22Rv1 (cell line): ENCODE measurements at regions not wholly inside any gene's neighbourhood (a gene's known extent, or its start where the extent isn't known, plus 50 kb on each side); places are given as distances from the start of the nearest gene placed in this dataset.

Source experiments
- H3K27ac ChIP-seq: fragments of 450-650 bp; 2 replicates; pipeline ENCODE4 v1.5.1; 2017
- ZFX ChIP-seq: fragments of 450-650 bp; IDR thresholded peaks from 2 replicates; pipeline ENCODE4 v1.6.1; 2017; ENCODE audit warnings: antibody characterized with exemption, borderline replicate concordance
- TF ChIP-seq, protein P1 (sequence below): fragments of 450-650 bp; IDR thresholded peaks from 2 replicates; pipeline ENCODE4 v1.5.1; 2017; ENCODE audit warnings: mild to moderate bottlenecking

DNA sequence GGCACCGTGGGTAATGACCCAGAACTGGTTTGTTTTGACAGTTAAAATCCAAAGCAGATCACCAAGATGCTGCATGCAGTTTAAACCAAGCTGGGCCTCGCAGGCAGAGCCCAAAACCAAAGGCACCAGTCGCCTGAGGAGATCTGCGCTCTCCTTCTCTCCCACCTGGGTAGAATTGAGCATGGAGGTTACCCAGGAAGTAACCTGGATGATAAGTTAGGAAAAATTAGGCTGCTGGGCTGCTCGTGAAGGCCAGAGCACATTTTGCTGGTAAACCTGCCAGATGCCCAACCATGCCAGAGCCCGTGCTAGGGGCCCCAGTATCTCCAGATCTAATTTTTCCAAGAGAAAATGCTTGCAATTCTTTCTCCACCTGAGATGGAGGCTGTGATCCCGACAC lies 388.3 kb upstream of the MGMT start:
- H3K27ac ChIP-seq = no peak overlapping the region
- TF ChIP-seq, protein P1, sequence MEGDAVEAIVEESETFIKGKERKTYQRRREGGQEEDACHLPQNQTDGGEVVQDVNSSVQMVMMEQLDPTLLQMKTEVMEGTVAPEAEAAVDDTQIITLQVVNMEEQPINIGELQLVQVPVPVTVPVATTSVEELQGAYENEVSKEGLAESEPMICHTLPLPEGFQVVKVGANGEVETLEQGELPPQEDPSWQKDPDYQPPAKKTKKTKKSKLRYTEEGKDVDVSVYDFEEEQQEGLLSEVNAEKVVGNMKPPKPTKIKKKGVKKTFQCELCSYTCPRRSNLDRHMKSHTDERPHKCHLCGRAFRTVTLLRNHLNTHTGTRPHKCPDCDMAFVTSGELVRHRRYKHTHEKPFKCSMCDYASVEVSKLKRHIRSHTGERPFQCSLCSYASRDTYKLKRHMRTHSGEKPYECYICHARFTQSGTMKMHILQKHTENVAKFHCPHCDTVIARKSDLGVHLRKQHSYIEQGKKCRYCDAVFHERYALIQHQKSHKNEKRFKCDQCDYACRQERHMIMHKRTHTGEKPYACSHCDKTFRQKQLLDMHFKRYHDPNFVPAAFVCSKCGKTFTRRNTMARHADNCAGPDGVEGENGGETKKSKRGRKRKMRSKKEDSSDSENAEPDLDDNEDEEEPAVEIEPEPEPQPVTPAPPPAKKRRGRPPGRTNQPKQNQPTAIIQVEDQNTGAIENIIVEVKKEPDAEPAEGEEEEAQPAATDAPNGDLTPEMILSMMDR = no peak
- no peak for TF ChIP-seq ZFX

DNA sequence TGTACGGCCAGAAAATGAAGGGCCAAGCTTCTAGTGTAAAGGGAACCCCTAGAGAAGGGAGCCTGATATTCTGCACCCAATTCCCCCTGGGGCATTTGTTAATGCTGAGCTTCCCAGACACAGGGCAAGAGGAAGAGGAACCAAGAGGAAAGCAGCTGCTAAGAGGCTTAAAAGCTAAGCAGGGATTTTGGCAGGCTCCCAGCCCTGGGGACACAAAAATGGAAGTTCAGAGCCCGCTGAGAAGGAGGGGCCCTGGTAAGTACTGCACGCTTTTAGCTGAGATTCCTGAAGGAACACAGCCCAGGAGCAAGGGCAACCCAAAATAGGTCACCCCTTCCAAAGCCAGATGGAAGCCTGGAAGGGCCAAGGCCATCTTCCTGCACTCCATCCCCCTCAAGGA lies 387.3 kb upstream of the MGMT start:
- no peak overlapping the region for H3K27ac ChIP-seq
- no peak for TF ChIP-seq ZFX

DNA sequence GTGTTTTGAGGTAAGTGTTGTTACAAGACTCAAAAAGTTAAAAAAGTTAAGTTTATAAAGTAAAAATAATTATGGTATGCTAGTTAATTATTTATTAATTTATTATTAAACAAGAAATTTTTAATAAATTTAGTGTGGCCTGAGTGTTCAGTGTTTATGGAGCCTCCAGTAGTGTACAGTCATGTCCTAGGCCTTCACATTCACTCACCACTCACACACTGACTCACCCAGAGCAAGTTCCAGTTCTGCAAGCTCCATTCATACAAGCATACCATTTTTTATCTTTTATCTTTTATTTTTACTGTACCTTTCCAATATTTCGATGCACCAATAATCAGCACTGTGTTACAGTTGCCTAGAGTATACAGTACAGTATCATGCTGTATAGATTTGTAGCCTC lies 381.2 kb upstream of the MGMT start:
- H3K27ac ChIP-seq = no peak overlapping the region
- TF ChIP-seq, protein P1 = no peak
- TF ChIP-seq ZFX = no peak

- no peak for TF ChIP-seq ZFX
- TF ChIP-seq, protein P1 = no peak
- H3K27ac ChIP-seq = no peak overlapping the region
These were observed 377.7 kb upstream of the MGMT start for GRCh38 chr10:129089341-129089740.

GRCh38 chr10:129090165-129090564 lies 376.9 kb upstream of the MGMT start:
- H3K27ac ChIP-seq = no peak overlapping the region
- no peak for TF ChIP-seq ZFX
- TF ChIP-seq, protein P1 = no peak

DNA sequence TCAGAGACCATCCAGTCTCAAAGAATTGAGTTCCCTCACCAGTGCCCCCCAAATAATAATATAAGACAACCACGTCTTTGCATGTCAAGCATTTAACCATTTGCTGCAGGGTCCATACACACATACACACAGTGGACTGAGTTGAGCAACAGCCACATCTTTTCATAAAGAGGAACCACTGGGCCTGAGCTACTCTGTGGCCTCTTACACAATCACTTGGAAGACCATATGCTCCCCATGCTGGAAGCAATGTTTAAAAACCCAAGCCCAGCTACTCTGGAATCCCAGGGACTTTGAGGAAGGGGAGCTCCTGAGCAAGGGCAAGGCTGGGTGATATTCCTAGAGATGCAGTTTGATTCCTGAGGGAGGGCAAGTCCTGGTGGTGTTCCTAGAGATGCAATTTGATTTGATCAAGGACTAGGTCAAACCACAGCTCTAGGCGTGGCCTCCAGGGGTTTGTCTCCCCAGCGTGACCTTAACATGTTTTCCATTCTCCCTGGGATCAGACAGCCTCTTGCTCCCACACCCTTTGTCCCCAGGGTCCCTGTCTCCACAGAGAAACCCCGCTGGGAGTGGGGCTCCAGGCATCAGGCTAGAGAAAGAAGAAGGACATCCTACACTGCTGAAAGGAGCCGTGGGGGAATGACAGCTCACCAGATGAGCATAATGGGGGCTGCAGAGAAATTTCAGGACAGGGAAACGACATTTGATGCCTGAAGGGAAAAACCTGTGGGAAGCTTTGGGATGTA lies 376.2 kb upstream of the MGMT start:
- TF ChIP-seq, protein P1 = no peak
- TF ChIP-seq ZFX = no peak
- H3K27ac ChIP-seq = no peak overlapping the region

GRCh38 chr10:129093641-129094040 lies 373.4 kb upstream of the MGMT start:
- no peak overlapping the region for H3K27ac ChIP-seq
- TF ChIP-seq ZFX = no peak
- TF ChIP-seq, protein P1 = no peak

GRCh38 chr10:129094233-129094632 lies 372.8 kb upstream of the MGMT start:
- H3K27ac ChIP-seq = no peak overlapping the region

More at GRCh38 chr10:129094233-129094632, 372.8 kb upstream of the MGMT start:
- no peak for TF ChIP-seq ZFX
- TF ChIP-seq, protein P1 = no peak
